GM12873 (cell line): ENCODE measurements at regions not wholly inside any gene's neighbourhood (a gene's known extent, or its start where the extent isn't known, plus 50 kb on each side); places are given as distances from the start of the nearest gene placed in this dataset.

Experiments
- TF ChIP-seq, protein P1 (sequence below): IDR thresholded peaks from 2 replicates; pipeline ENCODE4 v1.5.1; 2012; ENCODE audit warnings: low read depth, mild to moderate bottlenecking, moderate library complexity, low read length, control low read depth; ENCODE audit not compliant: insufficient read depth; ENCODE audit errors: missing control alignments

DNA sequence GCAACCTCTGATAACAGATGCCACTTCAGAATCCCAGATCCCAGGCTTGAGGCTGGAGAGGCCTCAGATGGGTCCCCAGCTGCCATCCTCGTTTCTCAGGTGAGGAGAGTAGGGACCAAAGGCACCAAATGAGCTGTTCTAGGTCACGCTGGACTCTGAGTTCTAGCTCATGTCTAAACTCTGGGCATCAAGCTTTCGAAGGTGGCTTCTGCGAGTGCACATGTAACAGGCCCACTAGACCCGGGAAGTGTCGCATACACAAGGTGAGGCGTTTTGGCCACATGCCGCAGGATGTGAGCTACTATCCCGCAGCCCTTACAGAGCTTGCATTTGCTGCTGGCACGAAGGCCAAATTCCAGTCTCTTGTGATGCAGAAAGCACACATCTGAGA lies 355.1 kb upstream of the SHH start:
- TF ChIP-seq, protein P1, sequence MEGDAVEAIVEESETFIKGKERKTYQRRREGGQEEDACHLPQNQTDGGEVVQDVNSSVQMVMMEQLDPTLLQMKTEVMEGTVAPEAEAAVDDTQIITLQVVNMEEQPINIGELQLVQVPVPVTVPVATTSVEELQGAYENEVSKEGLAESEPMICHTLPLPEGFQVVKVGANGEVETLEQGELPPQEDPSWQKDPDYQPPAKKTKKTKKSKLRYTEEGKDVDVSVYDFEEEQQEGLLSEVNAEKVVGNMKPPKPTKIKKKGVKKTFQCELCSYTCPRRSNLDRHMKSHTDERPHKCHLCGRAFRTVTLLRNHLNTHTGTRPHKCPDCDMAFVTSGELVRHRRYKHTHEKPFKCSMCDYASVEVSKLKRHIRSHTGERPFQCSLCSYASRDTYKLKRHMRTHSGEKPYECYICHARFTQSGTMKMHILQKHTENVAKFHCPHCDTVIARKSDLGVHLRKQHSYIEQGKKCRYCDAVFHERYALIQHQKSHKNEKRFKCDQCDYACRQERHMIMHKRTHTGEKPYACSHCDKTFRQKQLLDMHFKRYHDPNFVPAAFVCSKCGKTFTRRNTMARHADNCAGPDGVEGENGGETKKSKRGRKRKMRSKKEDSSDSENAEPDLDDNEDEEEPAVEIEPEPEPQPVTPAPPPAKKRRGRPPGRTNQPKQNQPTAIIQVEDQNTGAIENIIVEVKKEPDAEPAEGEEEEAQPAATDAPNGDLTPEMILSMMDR, result no peak

DNA sequence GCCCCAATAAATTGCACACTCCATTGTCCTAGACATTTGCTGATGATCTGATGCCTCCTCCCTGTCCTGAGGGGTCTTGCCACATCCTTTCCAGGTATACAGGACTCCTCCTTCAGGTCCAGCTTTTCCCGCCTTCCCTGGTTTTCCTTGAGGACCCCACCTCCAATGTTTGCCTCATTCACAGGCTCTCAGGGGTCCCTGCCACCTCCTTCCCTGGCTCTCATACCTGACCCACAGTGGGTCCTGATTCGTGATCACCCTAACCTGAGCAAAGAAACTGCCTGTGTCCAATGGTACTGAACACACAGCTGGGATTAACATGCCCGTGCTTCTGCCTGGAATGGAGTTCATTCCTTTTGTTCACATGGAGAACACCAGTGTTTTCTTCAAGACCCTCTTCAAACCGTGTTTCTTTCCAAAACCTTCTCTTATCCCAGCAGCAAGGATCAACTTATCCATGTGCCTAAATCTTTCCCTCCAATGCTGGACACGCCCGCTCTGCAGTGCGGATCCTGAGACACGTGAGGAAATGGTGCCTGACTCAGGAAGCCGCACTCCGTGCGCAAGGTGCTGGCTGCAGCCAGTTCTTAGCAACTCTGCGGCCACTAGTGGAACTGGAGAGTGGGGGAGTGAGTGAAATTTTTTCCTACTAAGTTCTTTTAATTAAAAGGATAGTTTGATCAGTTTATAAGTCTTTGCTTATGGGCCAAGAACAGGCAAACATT lies 354.6 kb upstream of the SHH start:
- TF ChIP-seq, protein P1, result no peak

DNA sequence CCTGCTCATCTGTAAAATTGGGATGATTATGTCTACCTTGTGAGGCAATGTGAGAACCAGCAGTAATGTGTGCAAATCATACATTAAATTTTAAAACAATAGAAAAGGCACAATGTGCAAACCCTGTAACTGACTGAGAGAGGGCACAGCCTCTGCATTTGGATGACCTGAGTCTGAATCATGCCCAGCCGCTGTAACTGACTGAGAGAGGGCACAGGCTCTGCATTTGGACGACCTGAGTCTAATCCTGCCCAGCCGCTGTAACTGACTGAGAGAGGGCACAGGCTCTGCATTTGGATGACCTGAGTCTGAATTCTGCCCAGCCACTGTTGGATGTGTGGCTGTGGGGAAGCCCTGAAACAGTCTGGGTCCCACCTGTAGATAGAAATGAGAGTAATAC lies 351.5 kb upstream of the SHH start:
- TF ChIP-seq, protein P1, result no peak

DNA sequence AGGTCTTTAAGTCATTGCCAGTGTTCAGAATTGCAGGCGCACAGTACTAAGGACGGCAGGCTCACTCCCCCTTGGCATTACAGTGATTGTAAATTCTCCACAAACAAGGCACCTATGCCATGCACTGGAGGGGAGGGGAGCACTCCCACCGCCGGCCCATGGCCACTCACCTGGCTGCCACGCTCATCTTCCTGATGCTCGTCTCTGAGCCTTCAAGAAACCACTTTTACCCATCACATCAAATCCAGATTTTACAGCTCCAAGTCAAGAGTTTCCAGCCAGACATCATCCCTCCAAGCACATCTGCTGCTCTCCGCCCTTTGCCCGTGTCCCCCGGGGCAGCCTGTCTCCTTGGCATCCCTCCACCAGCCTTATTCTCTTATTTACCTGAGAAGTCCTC lies 350.2 kb upstream of the SHH start:
- TF ChIP-seq, protein P1, result no peak

DNA sequence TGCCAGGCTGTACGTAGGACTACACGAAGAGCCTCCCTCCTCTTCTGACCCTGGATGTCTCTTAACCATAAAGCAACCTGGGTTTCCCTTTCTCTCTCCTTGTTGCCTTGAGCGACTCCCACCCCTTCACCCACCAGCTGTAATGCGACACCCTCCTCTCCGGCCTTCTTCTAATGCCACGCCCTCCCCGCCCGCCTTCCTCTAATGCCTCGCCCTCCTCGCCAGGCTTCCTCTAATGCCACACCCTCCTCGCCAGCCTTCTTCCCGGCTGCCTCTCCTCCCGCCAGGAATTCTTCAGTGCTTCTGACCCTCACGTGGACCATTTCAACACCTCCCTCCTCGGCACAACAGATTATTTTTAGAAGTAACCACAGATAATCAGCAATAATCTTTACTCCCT lies 348.5 kb upstream of the SHH start:
- TF ChIP-seq, protein P1, result no peak

DNA sequence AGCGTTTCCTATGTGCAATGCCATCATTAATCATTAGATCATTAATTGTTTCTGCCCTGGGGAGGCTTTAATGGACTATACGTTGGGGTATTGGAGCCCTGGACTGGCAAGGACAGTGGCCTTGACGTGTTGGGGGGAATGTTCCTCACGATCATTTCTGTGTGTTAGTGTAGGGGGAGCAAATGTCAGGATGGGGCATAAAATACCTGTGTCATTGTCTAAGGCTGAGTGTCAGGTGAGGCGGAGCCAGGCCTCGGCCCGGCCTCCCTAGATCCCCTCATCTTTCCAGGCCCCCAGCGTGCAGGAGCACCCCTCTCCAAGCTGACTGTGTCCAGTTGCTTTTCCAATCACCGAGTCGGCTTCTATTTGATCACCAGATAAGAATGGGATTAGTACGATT lies 346.4 kb upstream of the SHH start:
- TF ChIP-seq, protein P1, result no peak

DNA sequence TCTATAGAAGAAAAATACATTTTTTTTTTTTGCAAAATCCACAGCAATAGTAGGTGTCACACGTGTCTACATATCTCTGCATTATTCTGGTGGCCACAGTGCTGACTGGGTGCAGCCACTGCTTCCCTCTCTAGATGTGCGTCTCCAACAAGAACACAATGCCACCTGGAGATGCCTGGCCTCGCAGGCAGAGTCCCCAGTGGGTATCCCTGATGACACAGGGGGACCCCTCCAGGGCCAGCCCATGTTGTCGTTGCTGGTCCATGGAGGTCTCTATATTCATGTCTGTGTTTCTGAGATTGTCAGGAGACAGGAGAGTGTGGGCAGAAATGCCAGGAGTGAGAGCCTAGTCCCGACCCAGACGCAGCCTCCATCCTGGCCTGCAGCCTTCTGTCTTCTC lies 345.9 kb upstream of the SHH start:
- TF ChIP-seq, protein P1, result no peak
